HG02970 (cell line): ENCODE measurements at regions not wholly inside any gene's neighbourhood (a gene's known extent, or its start where the extent isn't known, plus 50 kb on each side); places are given as distances from the start of the nearest gene placed in this dataset.

Experiments used
- ATAC-seq: cut with Tn5 transposase; IDR thresholded peaks from one replicate; pipeline ENCODE4 v1.9.1; 2021; ENCODE audit warnings: mild to moderate bottlenecking, moderate library complexity, moderate number of reproducible peaks; ENCODE audit not compliant: unreplicated experiment, low FRiP score

GRCh38 chr2:42108852-42109251 lies 60.3 kb upstream of the EML4 start:
- ATAC-seq = no peak

- ATAC-seq = no peak
Measured at GRCh38 chr2:42109959-42110640, 59.1 kb upstream of the EML4 start.

GRCh38 chr2:42110641-42111322 lies 58.4 kb upstream of the EML4 start:
- ATAC-seq = no peak

GRCh38 chr2:42112418-42112817 lies 56.7 kb upstream of the EML4 start:
- no peak for ATAC-seq

GRCh38 chr2:42113452-42113851 lies 55.7 kb upstream of the EML4 start:
- no peak for ATAC-seq

GRCh38 chr2:42114091-42114490 lies 55.1 kb upstream of the EML4 start:
- no peak for ATAC-seq

- ATAC-seq = no peak
Measured at GRCh38 chr2:42115588-42115987, 53.6 kb upstream of the EML4 start.

- no peak for ATAC-seq
Measured at GRCh38 chr2:42116195-42117181, 52.7 kb upstream of the EML4 start.

GRCh38 chr2:42117182-42117579 lies 52.0 kb upstream of the EML4 start:
- ATAC-seq = no peak

GRCh38 chr2:42117923-42118753 lies 51.0 kb upstream of the EML4 start:
- peak; percentile 72 for ATAC-seq

GRCh38 chr2:42118754-42119569 lies 50.2 kb upstream of the EML4 start:
- no peak for ATAC-seq
